CD4-positive, alpha-beta T cell treated with Interleukin-21 for 1 hour (primary cell): ENCODE measurements at regions not wholly inside any gene's neighbourhood (a gene's known extent, or its start where the extent isn't known, plus 50 kb on each side); places are given as distances from the start of the nearest gene placed in this dataset.
"Not testable (repeated sequence)": the region's sequence is repeated elsewhere in the genome, so short reads cannot be mapped to it uniquely, and the experiment has no call there.

Experiments
- DNase-seq: peaks from one replicate; pipeline ENCODE4 v3.0.0-alpha.2; 2020

- DNase-seq, result no peak
Measured at GRCh38 chr16:17977260-17977659, 359.3 kb downstream of the NPIPA8 start.

DNA sequence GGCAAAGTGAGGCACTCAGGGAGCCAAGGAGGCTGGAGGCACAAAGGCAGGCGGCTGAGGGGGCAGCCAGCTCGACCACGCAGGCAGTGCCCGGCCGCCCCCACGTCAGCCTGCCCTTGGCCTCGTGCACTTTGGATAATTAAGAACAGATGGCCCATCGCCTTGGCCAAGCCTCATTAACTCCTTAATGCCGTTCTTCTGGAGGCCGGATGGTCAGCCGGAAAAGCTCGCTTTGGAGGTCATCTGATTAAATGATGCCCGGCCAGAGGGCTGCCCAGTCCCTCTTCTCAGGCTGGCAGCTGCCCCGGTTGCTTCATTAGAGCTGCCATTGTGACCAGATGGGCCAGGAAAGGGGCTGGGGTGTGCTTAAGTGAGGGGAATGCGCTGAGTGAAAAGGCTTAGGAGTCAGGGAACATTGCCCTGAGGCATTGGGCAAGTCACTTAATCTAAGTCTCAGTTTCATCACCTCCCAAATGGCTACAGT is 364.0 kb downstream of the NPIPA8 start:
- no peak for DNase-seq

- no peak for DNase-seq
Measured at GRCh38 chr16:17970816-17971331, 365.7 kb downstream of the NPIPA8 start.

- no peak for DNase-seq
Measured at GRCh38 chr16:17970157-17970765, 366.3 kb downstream of the NPIPA8 start.

DNA sequence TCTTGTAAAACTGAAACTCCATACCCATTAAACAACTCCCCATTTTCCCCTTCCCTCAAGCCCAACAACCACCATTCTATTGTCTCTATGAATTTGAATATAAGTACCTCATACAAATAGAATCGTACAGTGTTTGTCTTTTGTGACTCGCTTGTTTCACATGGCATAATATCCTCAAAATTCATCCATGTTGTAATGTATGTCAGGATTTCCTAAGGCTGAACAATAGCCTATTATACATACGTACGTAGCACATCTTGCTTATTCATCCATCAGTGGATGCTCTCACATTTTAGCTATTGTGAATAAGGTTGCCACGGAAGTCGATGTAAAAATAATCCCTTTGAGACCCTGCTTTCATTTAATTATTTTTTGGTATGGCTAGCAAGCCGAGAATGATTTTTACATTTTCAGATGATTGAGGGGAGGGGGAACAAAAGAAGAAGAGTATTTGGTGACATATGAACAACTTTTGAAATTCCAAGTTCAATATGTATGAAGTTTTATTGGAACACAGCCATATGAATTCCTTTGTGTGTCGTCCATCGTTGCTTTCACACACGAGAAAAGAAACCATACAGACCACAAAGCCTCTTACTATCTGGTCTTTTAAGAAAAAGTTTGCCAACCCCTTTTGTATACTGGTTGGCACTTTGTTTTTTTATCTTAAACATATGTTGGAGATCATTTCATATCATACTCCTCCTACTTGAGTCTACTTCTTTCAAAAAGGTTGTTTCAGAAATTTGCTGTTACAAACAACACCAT is 371.2 kb downstream of the NPIPA8 start:
- DNase-seq, result no peak

GRCh38 chr16:17964196-17964595 is 372.3 kb downstream of the NPIPA8 start:
- DNase-seq, result no peak

- DNase-seq, result no peak
Measured at GRCh38 chr16:17963185-17963836, 373.2 kb downstream of the NPIPA8 start.

- no peak for DNase-seq
Measured at GRCh38 chr16:17962726-17963125, 373.8 kb downstream of the NPIPA8 start.

- DNase-seq, result not testable (repeated sequence)
Measured at GRCh38 chr16:17961822-17962221, 374.7 kb downstream of the NPIPA8 start.

DNA sequence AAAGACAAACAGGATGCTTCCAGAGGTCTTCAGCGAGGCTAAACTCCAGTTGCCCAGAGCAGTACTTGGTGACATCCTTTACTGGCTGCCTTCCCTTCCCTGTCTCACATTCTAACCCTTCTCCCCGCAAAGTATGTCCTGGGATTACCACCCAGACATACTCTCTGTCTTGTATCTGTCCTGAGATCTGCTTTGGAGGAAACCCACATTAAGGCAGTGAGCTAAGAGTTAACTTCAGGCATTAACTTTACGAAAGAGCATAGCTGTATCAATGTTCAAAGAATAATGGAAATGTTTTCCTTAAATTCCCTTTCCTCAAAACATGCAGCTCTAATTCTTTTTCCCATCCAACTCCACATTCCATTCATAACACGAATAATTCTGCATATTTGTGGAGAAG is 385.2 kb downstream of the NPIPA8 start:
- DNase-seq, result no peak

GRCh38 chr16:17949982-17950250 is 386.6 kb downstream of the NPIPA8 start:
- no peak for DNase-seq

- DNase-seq, result no peak
Measured at GRCh38 chr16:17949141-17949981, 387.2 kb downstream of the NPIPA8 start.

GRCh38 chr16:17947637-17948036 is 388.9 kb downstream of the NPIPA8 start:
- no peak for DNase-seq

GRCh38 chr16:17947165-17947564 is 389.4 kb downstream of the NPIPA8 start:
- DNase-seq, result no peak

DNA sequence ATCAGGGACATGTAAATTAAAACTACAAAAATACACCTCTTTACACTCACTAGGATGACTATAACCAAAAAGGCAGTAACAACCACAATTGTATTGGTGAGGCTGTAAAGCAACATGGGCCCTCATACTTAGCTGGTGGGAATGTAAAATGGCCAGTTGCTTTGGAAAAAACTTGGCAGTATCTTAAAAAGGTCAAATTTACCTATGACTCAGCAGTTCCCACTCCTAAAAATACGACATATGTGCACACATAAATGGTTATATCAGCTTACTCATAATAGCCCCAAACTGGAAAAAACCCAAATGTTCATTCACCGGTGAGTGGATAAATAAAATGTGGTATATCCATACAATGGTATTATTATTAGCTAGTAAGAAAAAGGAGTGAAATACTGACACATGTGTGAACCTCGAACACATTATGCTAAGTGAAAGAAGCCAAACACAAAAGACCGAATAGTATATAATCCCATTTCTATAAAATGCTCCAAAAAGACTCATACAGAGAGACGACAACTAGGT is 391.4 kb downstream of the NPIPA8 start:
- DNase-seq, result no peak

GRCh38 chr16:17944345-17944744 is 392.2 kb downstream of the NPIPA8 start:
- DNase-seq, result no peak

DNA sequence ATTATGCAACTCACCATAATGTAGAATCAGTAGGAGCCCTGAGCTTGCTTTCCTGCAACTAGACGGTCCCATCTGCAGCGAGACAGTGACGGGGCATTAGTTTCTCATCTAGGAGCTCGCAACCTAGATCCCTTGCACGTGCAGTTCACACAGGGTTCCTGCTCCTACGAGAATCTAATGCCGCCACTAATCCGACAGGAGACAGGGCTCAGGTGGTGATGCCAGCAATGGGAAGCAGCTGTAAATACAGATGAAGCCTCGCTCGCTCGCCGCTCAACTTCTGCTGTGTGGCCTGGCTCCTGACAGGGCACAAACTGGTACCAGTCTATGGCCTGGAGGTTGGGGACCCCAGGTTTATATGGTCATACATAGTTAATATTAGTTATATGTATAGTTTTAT is 394.5 kb downstream of the NPIPA8 start:
- no peak for DNase-seq

DNA sequence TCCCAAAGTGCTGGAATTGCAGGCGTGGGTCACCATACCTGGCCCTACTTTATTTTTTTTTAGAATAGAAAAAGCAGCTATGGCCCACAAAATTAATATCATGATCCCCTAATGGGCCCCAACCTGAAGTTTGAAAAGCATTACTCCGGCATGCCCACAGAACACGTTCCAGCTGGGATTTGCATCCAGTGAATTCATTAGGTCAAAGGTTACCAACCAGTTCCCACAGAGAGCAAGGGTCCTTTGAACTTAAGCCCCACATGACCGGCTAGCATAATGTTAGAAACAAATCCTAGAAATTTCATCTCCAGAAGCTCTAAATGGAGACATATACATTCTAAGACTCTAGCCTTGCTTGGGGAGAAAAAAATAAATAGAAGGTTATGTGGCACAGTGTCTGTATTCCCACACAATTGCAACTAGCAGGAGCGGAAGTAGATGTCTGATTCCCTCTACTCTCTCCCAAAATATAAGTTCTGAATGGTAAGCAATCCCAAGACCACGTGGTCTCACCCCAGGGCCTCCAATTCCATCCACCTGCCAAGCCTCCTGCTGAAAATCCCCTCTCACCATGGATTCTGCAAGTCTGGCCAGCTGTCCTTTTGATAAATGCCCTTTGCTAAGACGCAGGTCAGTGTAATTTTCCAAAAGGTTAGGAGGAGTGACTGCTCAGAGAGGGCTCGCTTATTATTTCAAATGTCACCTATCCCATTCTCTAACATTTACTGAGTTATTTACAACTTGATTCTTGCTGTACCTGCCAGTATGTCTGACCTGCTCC is 395.8 kb downstream of the NPIPA8 start:
- no peak for DNase-seq

DNA sequence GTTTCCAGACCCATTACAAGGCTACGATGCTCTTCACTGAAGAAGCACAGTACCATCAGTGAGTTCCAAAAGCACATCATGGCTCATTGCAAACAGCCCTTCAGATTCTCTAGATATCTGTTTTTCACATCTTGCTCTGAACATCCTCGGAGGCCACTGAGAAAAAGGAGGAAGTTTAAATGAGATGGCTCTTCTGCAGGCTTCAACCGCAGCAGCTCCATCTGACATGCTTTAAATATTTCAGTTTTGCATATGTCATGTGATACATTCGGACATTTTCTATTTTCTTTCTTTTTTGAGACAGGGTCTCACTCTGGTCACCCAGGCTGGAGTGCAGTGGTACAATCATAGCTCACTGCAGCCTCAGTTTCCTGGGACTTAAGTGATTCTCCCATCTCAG is 396.8 kb downstream of the NPIPA8 start:
- DNase-seq, result no peak

DNA sequence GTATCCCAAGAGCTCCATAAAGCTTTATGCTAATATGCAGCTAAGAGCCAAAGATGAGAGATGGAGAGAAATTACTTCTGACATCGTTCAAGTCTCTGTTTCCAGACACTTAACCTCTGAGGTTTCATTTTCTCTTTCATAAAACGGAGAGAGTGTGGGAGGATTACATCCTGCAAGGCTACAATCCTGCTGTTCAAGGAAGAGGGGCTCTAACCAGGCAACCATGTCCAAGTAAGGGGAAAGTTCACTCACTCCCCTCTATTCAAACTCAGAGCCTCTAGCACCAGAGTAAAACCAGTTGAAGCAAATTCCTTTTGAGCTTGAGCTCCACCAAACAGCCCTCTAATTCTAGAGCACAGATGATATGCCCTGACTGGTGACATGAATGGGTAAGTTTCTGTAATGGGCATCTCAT is 397.4 kb downstream of the NPIPA8 start:
- no peak for DNase-seq

- no peak for DNase-seq
Measured at GRCh38 chr16:17938546-17938945, 398.0 kb downstream of the NPIPA8 start.

GRCh38 chr16:17936766-17937402 is 399.7 kb downstream of the NPIPA8 start:
- DNase-seq, result no peak
